HCT116 (cell line): ENCODE measurements at regions not wholly inside any gene's neighbourhood (a gene's known extent, or its start where the extent isn't known, plus 50 kb on each side); places are given as distances from the start of the nearest gene placed in this dataset.

Source experiments
- ATAC-seq: fragments of 200-7000 bp; cut with Tn5 transposase; 2 replicates; pipeline ENCODE4 v1.9.1; 2020; ENCODE audit warnings: mild to moderate bottlenecking, moderate library complexity
- BruUV-seq: library from RNA; stranded (reverse); fragments of 400-500 nt; replicated peaks from 2 replicates; lab custom pipeline; 2021; lab: Mats Ljungman, UMichigan
- CTCF ChIA-PET: fragments of 300-600 bp; sonication (Branson Sonifier 250); formaldehyde crosslinking; loops from one replicate; lab custom pipeline; 2021; ENCODE audit warnings: antibody characterized with exemption; lab: Charles Lee
- POLR2A ChIA-PET: fragments of 300-600, 350-600 bp; sonication (Branson Sonifier 250); formaldehyde crosslinking; loops from one replicate; lab custom pipeline; 2021; ENCODE audit warnings: antibody characterized with exemption; lab: Charles Lee
- RAD21 ChIA-PET, 2 experiments: fragments of 300-600 bp; sonication (Branson Sonifier 250); formaldehyde crosslinking; loops; one replicate each; lab custom pipeline; 2023; ENCODE audit warnings: low total read pairs in 2 of 2; ENCODE audit not compliant: uncharacterized antibody in 2 of 2, unreplicated experiment in 2 of 2, low non-redundant PET in 1 of 2; lab: Charles Lee
- DNase-seq: peaks from one replicate; pipeline ENCODE4 v3.0.0-alpha.2; 2010; ENCODE audit warnings: low read depth, low spot score
- H2AFZ ChIP-seq: fragments of 200-600 bp; shearing (Covaris generic), sonication (generic); 2 replicates; pipeline ENCODE4 v1.6.1; 2017; ENCODE audit warnings: low read depth, mixed run types, mixed read lengths, antibody characterized with exemption, low read length; ENCODE audit not compliant: poor library complexity, severe bottlenecking
- H3K27ac ChIP-seq: 2 replicates; pipeline ENCODE4 v1.5.1; 2012; ENCODE audit warnings: low read depth, low read length
- H3K27me3 ChIP-seq: fragments of 200-600 bp; sonication (generic); 2 replicates; pipeline ENCODE4 v1.6.1; 2016; ENCODE audit warnings: mixed run types, low read length, mixed read lengths; ENCODE audit not compliant: insufficient read depth
- H3K36me3 ChIP-seq, 2 experiments: fragments of 200-500 bp in 1 of 2; fragments of 200-600 bp in 1 of 2; sonication (Bioruptor generic) in 1 of 2; sonication (generic) in 1 of 2; 2 replicates each; pipeline versions ENCODE4 v1.5.1 to v1.6.1; 2014 to 2016; ENCODE audit warnings: low read length in 2 of 2, inconsistent platforms in 1 of 2, mixed read lengths in 1 of 2, mixed run types in 1 of 2; ENCODE audit not compliant: insufficient read depth in 2 of 2, control insufficient read depth in 1 of 2
- H3K4me1 ChIP-seq, 2 experiments: fragments of 200-600 bp in 1 of 2; sonication (generic) in 1 of 2; 2 replicates each; pipeline versions ENCODE4 v1.5.1 to v1.6.1; 2012 to 2017; ENCODE audit warnings: low read length in 2 of 2, inconsistent platforms in 1 of 2, mild to moderate bottlenecking in 1 of 2, mixed read lengths in 1 of 2, mixed run types in 1 of 2, moderate library complexity in 1 of 2; ENCODE audit not compliant: insufficient read depth in 2 of 2, control insufficient read depth in 1 of 2
- H3K4me2 ChIP-seq: fragments of 200-600 bp; sonication (generic); 2 replicates; pipeline ENCODE4 v1.6.1; 2017; ENCODE audit warnings: mixed run types, low read length, mixed read lengths
- H3K4me3 ChIP-seq, 2 experiments: fragments of 200-600 bp in 1 of 2; sonication (generic) in 1 of 2; replicated peaks in 1 of 2; 2 replicates each; pipeline ENCODE4 v1.5.1; 2011 to 2016; ENCODE audit warnings: low read length in 2 of 2, control low read depth in 1 of 2, low read depth in 1 of 2, mild to moderate bottlenecking in 1 of 2, mixed read lengths in 1 of 2, mixed run types in 1 of 2
- H3K79me2 ChIP-seq: fragments of 200-600 bp; sonication (generic); 2 replicates; pipeline ENCODE4 v1.6.1; 2017; ENCODE audit warnings: mild to moderate bottlenecking, mixed run types, low read length, moderate library complexity, mixed read lengths; ENCODE audit not compliant: insufficient read depth
- H3K9ac ChIP-seq: fragments of 200-600 bp; sonication (generic); 2 replicates; pipeline ENCODE4 v1.6.1; 2016; ENCODE audit warnings: low read length, mixed read lengths
- H3K9me2 ChIP-seq: fragments of 200-600 bp; sonication (generic), shearing (Covaris generic); 2 replicates; pipeline ENCODE4 v1.6.1; 2017; ENCODE audit warnings: mixed run types, mild to moderate bottlenecking, moderate library complexity; ENCODE audit not compliant: insufficient read depth
- H3K9me3 ChIP-seq, 2 experiments: fragments of 200-500 bp in 1 of 2; fragments of 200-600 bp in 1 of 2; sonication (Bioruptor generic) in 1 of 2; sonication (generic) in 1 of 2; 2 replicates each; pipeline ENCODE4 v1.6.1; 2014 to 2017; ENCODE audit warnings: low read length in 2 of 2, mixed read lengths in 2 of 2, inconsistent platforms in 1 of 2, low read depth in 1 of 2, mild to moderate bottlenecking in 1 of 2, mixed run types in 1 of 2, moderate library complexity in 1 of 2; ENCODE audit not compliant: control insufficient read depth in 1 of 2, insufficient read depth in 1 of 2
- H4K20me1 ChIP-seq: fragments of 200-600 bp; sonication (generic), shearing (Covaris generic); 2 replicates; pipeline ENCODE4 v1.6.1; 2017; ENCODE audit warnings: mixed run types, mild to moderate bottlenecking, moderate library complexity; ENCODE audit not compliant: insufficient read depth
- CBX3 ChIP-seq: IDR thresholded peaks from 2 replicates; pipeline ENCODE4 v1.6.1; 2012; ENCODE audit warnings: low read depth
- CEBPB ChIP-seq: IDR thresholded peaks from 2 replicates; pipeline ENCODE4 v1.6.1; 2012; ENCODE audit warnings: low read depth
- EGR1 ChIP-seq: IDR thresholded peaks from 2 replicates; pipeline ENCODE4 v1.6.1; 2012; ENCODE audit warnings: low read depth
- ELF1 ChIP-seq: IDR thresholded peaks from 2 replicates; pipeline ENCODE4 v1.6.1; 2012; ENCODE audit warnings: low read depth, borderline replicate concordance
- EZH2 ChIP-seq: fragments of 200-600 bp; sonication (generic); IDR thresholded peaks from 2 replicates; pipeline ENCODE4 v1.6.1; 2017; ENCODE audit warnings: antibody characterized with exemption, mixed run types
- EZH2phosphoT487 ChIP-seq: fragments of 200-600 bp; IDR thresholded peaks from 2 replicates; pipeline ENCODE4 v1.6.1; 2018; ENCODE audit warnings: antibody characterized with exemption, borderline replicate concordance
- FOSL1 ChIP-seq: IDR thresholded peaks from 2 replicates; pipeline ENCODE4 v1.6.1; 2012; ENCODE audit warnings: low read depth
- JUND ChIP-seq: IDR thresholded peaks from 2 replicates; pipeline ENCODE4 v1.6.1; 2012
- POLR2AphosphoS5 ChIP-seq: IDR thresholded peaks from 2 replicates; pipeline ENCODE4 v1.6.1; 2011; ENCODE audit warnings: mild to moderate bottlenecking, low read depth, low read length, moderate library complexity
- RAD21 ChIP-seq: IDR thresholded peaks from 2 replicates; pipeline ENCODE4 v1.6.1; 2012; ENCODE audit warnings: low read depth, mild to moderate bottlenecking
- SIN3A ChIP-seq: IDR thresholded peaks from 2 replicates; pipeline ENCODE4 v1.6.1; 2012; ENCODE audit warnings: low read depth
- TCF7L2 ChIP-seq: IDR thresholded peaks from 2 replicates; pipeline ENCODE4 v1.7.0; 2011; ENCODE audit warnings: borderline replicate concordance, inconsistent platforms; ENCODE audit not compliant: insufficient read depth, insufficient read length; ENCODE audit errors: extremely low read depth
- ZFX ChIP-seq: fragments of 450-650 bp; IDR thresholded peaks from 2 replicates; pipeline ENCODE4 v1.6.1; 2017
- intact Hi-C: fragments of 100-400 bp; cut with micrococcal nuclease; formaldehyde crosslinking; loops from 2 replicates; pipeline ENCODE4 v1.10.0; 2022
- TF ChIP-seq, protein P1 (sequence below): IDR thresholded peaks from 2 replicates; pipeline ENCODE4 v1.6.1; 2012
- TF ChIP-seq, protein P2 (sequence below), 3 experiments: fragments of 200-600 bp in 1 of 3; sonication (generic) in 1 of 3; IDR thresholded peaks in 2 of 3; conservative IDR thresholded peaks in 1 of 3; 2 replicates each; pipeline ENCODE4 v1.5.1; 2012 to 2017; ENCODE audit warnings: low read depth in 2 of 3, low read length in 2 of 3, antibody characterized with exemption in 1 of 3, borderline replicate concordance in 1 of 3, control low read depth in 1 of 3, mild to moderate bottlenecking in 1 of 3, mixed read lengths in 1 of 3, mixed run types in 1 of 3, moderate library complexity in 1 of 3; ENCODE audit not compliant: insufficient read depth in 1 of 3
- TF ChIP-seq, protein P3 (sequence below): IDR thresholded peaks from 2 replicates; pipeline ENCODE4 v1.6.1; 2012
- TF ChIP-seq, protein P4 (sequence below): IDR thresholded peaks from 2 replicates; pipeline ENCODE4 v1.6.1; 2011; ENCODE audit warnings: mild to moderate bottlenecking, low read length, moderate library complexity; ENCODE audit not compliant: insufficient replicate concordance; ENCODE audit errors: extremely low read depth

DNA sequence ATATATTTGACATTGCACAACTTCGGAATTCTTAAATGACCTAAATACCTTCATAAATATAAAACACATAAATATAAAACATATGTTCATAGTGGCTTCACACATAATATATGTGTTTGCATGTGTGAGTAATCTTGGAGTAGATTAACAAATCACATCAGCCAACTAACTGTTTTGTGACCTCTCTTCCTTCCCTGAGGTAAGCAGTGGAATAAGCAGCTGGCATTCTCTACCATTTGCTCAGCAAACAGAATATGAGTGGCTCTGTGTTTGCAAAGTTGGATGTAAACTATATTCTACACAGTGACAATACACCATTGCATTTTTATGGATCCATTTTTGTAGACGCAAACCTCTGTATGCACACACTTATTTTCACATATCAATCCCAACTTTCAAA, 189.9 kb downstream of the ACER2 start:
- TF ChIP-seq TCF7L2 (no peak), FOSL1 (no peak), EZH2 (no peak), CEBPB (no peak), JUND (no peak), EZH2phosphoT487 (no peak), ELF1 (no peak), POLR2AphosphoS5 (no peak), ZFX (no peak), SIN3A (no peak), EGR1 (no peak), CBX3 (no peak), RAD21 (no peak)
- TF ChIP-seq, protein P1, sequence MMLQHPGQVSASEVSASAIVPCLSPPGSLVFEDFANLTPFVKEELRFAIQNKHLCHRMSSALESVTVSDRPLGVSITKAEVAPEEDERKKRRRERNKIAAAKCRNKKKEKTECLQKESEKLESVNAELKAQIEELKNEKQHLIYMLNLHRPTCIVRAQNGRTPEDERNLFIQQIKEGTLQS, result no peak
- TF ChIP-seq, protein P2, sequence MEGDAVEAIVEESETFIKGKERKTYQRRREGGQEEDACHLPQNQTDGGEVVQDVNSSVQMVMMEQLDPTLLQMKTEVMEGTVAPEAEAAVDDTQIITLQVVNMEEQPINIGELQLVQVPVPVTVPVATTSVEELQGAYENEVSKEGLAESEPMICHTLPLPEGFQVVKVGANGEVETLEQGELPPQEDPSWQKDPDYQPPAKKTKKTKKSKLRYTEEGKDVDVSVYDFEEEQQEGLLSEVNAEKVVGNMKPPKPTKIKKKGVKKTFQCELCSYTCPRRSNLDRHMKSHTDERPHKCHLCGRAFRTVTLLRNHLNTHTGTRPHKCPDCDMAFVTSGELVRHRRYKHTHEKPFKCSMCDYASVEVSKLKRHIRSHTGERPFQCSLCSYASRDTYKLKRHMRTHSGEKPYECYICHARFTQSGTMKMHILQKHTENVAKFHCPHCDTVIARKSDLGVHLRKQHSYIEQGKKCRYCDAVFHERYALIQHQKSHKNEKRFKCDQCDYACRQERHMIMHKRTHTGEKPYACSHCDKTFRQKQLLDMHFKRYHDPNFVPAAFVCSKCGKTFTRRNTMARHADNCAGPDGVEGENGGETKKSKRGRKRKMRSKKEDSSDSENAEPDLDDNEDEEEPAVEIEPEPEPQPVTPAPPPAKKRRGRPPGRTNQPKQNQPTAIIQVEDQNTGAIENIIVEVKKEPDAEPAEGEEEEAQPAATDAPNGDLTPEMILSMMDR (IDR thresholded peaks at IDR 0.05 in 2 of 3, conservative IDR thresholded peaks at IDR 0.05 in 1 of 3; ENCODE audit: borderline replicate concordance in 1 of 3, insufficient read depth in 1 of 3, low read depth in 2 of 3, low read length in 2 of 3), result no peak
- TF ChIP-seq, protein P3, sequence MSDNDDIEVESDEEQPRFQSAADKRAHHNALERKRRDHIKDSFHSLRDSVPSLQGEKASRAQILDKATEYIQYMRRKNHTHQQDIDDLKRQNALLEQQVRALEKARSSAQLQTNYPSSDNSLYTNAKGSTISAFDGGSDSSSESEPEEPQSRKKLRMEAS, result no peak
- TF ChIP-seq, protein P4, sequence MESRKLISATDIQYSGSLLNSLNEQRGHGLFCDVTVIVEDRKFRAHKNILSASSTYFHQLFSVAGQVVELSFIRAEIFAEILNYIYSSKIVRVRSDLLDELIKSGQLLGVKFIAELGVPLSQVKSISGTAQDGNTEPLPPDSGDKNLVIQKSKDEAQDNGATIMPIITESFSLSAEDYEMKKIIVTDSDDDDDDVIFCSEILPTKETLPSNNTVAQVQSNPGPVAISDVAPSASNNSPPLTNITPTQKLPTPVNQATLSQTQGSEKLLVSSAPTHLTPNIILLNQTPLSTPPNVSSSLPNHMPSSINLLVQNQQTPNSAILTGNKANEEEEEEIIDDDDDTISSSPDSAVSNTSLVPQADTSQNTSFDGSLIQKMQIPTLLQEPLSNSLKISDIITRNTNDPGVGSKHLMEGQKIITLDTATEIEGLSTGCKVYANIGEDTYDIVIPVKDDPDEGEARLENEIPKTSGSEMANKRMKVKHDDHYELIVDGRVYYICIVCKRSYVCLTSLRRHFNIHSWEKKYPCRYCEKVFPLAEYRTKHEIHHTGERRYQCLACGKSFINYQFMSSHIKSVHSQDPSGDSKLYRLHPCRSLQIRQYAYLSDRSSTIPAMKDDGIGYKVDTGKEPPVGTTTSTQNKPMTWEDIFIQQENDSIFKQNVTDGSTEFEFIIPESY, result no peak
- Histone ChIP-seq H3K79me2 (no peaks in the 10 kb centered on the region), H3K36me3 (no peaks in the 10 kb centered on the region), H3K9me2 (no peaks in the 10 kb centered on the region), H3K4me3 (no peak overlapping the region), H3K27ac (no peak overlapping the region), H3K27me3 (peaks cover 30% of the 10 kb centered on the region), H2AFZ (no peak overlapping the region), H4K20me1 (no peaks in the 10 kb centered on the region), H3K9ac (no peak overlapping the region), H3K4me2 (no peak overlapping the region), H3K4me1 (no peaks in the 10 kb centered on the region), H3K9me3 (no peaks in the 10 kb centered on the region)
- ATAC-seq (no peak), DNase-seq (no peak)
- ChIA-PET RAD21 (no interaction called here), POLR2A (no interaction called here), CTCF (no interaction called here)
- BruUV-seq, result no TSS peak
- intact Hi-C loops, result no loop called here
